GM18868 (cell line): ENCODE measurements at regions not wholly inside any gene's neighbourhood (a gene's known extent, or its start where the extent isn't known, plus 50 kb on each side); places are given as distances from the start of the nearest gene placed in this dataset.

Source experiments
- ATAC-seq: cut with Tn5 transposase; IDR thresholded peaks from one replicate; pipeline ENCODE4 v1.9.1; 2021; ENCODE audit warnings: mild to moderate bottlenecking, moderate library complexity; ENCODE audit not compliant: unreplicated experiment

GRCh38 chr18:46343456-46343855, 239.3 kb downstream of the HAUS1 start:
- no peak for ATAC-seq

DNA sequence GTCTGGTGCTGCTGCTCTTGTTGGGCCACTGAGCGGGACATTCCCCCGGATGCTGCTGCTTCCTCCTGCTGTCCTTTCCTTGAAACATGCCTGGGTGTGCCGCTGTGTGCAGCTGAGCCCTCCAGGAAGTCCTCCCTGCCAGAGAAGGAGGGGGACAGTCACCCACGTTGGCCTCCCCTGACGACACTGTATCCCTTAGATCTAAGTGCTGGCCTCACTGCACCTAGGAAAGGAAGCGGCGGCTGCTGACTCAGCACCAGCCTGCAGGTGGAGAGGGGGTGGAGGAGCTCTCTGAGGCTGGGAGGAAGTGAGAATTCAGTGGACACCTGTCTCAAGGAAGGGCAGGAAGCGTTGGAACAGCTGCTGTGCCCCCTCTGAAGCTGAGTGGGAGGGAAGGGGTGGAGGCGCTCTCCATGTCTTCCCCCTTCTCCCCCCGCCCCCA, 239.8 kb downstream of the HAUS1 start:
- ATAC-seq: peak; percentile 74

- no peak for ATAC-seq
These were observed 240.4 kb downstream of the HAUS1 start for GRCh38 chr18:46344416-46345180.

- no peak for ATAC-seq
These were observed 240.9 kb downstream of the HAUS1 start for GRCh38 chr18:46345181-46345465.

- ATAC-seq: peak; percentile 67
These were observed 242.0 kb downstream of the HAUS1 start for GRCh38 chr18:46346213-46346612.

- ATAC-seq: no peak
These were observed 242.9 kb downstream of the HAUS1 start for GRCh38 chr18:46346896-46347630.

DNA sequence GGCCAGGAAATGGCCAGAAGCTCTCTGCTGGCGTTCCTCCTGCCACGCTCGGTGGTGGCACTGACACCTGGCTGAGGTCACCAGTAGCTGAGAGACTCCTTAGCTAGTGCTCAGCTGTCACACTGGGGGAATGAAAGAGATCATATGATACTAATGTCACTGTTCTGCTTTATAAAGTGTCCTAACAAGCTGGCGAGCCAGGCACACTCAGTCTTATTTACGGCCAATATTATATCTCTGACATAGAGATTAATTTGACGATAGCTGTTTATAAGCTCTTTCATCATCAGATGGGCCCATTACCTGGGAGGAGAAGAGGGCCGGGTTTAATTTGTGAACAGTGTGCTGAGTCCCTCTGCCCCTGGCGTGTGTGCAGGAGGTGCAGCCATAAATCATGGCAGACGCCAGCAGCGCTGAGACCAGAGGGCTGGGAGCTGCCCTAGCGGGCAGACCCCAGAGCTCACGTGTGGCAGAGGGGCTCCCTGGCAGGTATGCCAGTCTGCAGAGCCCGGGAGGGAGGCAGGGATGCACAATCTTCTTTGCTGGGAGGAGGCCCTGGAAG, 246.5 kb downstream of the HAUS1 start:
- ATAC-seq: no peak

DNA sequence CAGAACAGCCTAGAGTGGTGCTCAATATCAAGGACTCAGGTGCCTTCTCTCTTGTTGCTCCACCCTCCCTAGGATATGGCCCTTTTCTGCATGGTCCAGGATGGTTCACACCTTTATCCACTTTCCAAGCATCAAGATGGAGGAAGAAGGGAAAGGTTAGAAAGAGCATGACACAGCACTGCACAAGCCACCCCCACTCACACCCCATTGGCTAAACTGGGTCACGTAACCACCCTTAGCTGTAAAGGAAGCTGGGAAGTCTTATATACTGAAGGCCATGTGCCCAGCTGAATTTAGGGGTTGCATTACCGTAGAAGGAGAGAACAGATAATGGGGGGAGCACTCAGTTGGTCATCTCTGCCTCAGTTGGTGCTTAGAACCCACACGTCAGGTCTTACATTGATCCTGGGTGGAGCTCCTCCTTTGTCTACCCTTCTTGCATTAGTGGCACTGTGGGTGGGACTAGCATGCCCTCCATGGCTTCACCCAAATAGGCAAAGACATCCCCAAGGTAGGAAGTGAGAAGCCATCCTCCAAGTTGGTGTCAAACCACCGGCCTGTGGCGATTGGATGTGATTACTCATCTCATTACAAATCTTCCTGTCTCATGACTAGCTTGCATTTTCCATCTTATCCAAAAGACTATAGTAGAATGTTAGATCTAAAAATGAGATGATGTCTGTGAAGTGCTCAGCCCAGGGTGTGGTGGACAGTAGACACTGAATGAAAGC, 248.5 kb downstream of the HAUS1 start:
- ATAC-seq: no peak

DNA sequence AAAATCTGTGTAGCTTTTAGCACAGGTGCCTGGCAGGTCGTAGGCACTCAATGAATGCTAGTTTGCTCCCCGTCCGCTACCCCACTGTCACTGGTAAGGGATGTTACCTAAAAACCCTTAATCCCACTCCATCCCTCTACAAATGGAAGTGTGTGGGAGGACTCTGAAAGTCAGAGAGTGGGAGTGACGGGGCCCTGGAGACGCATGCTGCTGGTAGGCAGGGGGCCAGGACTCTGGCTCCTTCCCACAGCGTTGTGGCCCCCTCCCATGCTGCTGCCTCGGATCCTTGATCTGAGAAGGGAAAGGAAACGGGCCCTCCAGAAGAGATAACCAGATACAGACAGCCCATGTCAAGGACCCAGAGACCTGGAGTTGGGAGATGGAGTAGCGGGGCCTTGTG, 249.3 kb downstream of the HAUS1 start:
- no peak for ATAC-seq

DNA sequence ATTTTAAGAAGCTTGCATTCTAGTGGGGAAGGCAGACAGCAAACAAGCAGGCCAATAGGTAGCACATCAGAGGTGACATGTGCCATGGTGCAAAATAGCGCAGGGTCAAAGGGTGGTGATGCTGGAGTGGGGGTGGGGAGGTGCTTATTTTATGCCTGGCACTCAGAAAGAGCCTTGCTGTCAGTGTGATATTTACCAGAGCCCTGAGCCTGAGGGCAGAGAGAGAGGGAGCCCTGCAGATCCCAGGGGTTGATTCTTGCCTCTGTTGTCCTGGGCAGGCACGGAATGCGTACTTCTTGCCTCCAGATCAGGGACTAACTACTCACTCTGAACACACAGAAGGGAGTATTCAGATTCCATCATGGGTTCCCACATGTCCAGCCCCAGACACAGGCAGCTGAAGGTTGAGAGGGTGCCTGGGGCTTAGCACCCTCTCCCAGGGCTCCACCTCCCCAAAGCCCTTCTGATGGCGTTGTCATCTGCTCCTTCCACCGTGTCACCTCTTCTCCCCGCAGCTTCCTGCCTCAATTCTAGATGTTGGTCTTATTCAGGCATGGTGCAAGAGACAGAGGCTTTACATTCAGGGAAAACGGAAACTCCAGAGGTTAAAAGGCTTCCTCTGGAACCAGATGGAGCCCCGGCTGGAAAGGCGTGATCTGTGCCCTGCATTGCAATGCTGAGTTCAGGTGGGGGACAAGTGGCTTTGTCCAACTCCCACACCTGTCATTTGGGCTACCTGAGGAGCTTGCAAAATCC, 252.3 kb downstream of the HAUS1 start:
- no peak for ATAC-seq

DNA sequence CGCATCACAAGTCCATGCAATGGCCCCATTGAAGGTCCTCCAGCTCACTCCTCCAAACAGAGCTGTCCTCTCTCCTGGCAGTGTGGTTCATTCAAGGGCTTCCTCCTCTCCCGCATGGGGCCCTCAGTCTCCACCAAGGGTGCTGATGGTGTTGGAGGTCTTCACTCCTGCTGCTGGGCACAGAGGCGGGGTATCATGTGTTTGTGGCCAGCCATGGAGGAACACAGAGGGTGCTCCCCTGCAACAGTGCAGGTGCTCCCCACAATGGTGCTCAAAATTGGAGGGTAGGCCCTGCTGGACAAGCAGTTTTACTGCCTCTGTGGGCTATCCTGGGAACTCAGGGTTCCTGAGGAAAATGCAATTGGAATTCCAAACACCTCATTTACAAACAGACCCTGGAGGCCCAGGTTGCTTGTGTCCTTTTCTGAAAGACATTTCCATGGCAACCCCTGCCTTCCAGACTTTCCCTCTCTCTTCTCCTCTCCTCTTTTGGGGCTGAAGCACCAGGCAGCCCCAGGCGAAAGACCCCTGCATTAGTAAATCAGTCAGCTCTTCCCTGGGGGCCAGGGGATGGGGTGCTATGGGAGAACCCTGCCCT, 256.0 kb downstream of the HAUS1 start:
- no peak for ATAC-seq

GRCh38 chr18:46360866-46361265, 256.7 kb downstream of the HAUS1 start:
- ATAC-seq: no peak

DNA sequence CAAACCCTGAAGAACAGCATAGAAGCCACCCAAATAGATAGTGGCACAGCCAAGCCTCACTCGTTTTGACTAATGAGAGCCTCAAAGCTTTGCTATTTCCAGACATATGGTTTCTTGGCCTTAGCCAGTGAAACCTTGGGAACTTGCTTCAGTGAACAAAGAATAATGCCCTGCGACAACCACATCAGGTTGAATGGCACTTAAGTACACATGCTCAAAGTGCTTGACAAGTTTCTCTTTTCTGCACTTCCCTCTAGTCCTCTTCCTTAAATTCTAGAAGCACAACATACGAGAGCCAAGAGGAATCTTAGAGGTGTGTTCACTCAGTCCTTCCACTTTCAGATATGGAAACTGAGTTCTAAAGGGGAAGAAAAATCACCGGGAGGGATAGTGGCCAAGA, 258.3 kb downstream of the HAUS1 start:
- no peak for ATAC-seq

DNA sequence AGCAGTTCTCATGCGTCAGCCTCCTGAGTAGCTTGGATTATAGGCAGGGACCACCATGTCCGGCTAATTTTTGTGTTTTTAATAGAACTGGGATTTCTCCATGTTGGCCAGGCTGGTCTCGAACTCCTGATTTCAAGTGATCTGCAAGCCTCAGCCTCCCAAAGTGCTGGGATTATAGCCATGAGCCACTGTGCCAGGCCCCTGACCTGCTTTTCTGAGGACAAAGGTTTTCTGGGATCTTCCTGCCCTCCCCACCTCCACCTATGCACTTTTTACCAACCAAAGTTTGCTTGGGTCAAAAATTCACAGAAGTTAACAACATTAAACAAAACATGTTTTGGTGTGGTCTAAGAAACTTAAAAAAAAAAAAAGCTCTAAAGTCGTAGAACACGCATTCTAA, 259.9 kb downstream of the HAUS1 start:
- no peak for ATAC-seq

DNA sequence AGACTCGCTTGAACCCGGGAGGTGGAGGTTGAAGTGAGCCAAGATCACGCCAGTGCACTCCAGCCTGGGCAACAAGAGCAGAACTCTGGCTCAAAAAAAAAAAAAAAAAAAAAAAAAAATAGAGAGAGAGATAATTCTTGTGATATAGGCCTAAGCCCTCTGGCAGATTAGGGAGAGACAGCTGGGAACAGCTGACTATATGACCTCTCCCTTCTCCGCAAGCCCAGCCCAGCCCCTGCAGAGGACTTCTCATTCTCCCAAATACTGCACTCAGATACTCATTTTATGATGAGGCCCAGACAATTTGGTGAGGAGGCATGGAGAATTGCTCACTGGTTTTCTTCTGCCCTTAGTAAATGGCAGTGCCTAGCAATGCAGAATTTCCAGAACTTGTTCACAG, 262.0 kb downstream of the HAUS1 start:
- ATAC-seq: no peak

DNA sequence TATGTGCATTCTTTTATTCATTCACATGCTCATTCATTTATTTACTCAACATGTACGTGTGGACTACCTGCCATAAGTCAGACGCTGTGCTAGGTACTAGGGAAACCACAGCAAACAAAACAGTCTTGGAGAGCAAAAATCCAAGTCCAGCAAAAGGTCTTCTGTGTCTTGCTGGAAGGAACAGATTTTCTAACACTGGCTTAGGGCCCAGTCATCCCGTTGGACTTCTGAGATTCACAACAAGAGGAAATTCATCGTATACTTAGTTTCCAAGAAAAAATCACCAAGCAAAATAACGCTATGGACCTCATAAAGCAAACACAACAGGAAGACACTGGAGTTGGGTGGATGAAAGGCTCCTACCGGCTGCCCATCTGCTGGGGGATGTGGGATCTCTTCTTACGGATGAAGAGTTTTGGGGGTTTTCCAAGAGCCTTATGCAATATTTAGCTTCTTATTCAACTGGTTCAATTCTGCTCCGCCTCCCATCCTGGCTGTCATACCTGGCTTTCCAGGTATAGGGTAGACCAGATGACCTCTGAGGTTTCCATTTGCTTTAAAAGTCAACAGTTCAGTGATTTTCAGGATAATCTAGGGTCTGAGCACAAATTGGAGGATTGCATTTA, 262.7 kb downstream of the HAUS1 start:
- no peak for ATAC-seq

DNA sequence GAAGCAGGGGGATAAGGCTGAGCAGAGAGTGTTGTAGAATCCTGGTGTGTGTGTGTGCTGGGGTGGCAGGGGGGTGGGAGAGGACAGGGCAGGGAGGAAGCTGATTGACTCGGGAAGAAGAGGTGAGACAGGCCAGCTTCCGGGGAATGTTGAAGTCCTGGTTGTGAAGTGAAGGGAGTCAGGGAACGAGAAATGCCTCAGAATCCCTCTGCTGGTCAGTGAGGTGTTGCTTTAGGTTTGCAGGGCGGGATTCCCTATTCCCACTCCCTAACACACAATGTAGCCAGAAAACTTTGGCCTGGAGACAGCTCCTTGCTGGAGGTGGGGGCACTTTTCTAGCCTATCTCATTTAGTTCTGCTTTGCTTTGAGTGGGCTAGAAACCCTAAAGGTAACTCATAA, 265.1 kb downstream of the HAUS1 start:
- ATAC-seq: no peak

- no peak for ATAC-seq
These were observed 266.7 kb downstream of the HAUS1 start for GRCh38 chr18:46370898-46371297.

GRCh38 chr18:46372670-46373069, 268.5 kb downstream of the HAUS1 start:
- ATAC-seq: no peak

DNA sequence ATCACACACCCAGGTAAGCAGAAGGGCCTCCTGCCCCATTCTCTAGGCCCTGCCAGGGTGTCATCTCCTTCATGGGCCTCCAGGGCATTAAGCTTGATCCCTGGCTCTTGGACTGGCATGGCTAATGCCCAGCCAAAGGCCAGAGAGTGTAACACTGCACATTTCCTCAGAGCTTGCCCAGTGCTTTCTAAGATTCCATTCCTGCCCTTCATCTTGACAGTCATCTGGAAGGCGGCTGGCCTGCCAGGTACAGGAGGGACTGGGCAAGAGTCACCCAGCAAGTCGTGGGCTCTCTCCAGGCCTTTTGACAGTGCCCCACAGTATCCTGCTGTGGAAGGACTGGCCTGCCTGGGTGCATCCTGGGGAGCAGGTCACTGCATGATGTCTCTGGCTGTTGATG, 268.9 kb downstream of the HAUS1 start:
- ATAC-seq: no peak
